ENCODE measurements at regions not wholly inside any gene's neighbourhood (a gene's known extent, or its start where the extent isn't known, plus 50 kb on each side); places are given as distances from the start of the nearest gene placed in this dataset.

GRCh38 chr12:31815096-31815495 lies 86.3 kb upstream of the AMN1 start:
- Histone ChIP-seq H2AFZ (ENCODE audit: control insufficient read depth, low read length) (no peak overlapping the region), H3K4me2 (ENCODE audit: control insufficient read depth, extremely low read depth, insufficient read depth, low read depth, low read length) (no peak overlapping the region), H3K9ac (ENCODE audit: control insufficient read depth, extremely low read depth, insufficient read depth, low read length) (no peak overlapping the region), H3K27ac (ENCODE audit: control insufficient read depth, insufficient read depth, low read length) (no peak overlapping the region), H3K27me3 (ENCODE audit: control insufficient read depth, extremely low read depth, insufficient read depth, low read length) (no peaks in the 10 kb centered on the region), H4K20me1 (ENCODE audit: control insufficient read depth, extremely low read depth, insufficient read depth, low read length) (no peaks in the 10 kb centered on the region), H3K4me1 (ENCODE audit: control insufficient read depth, extremely low read depth, insufficient read depth, low read length) (no peaks in the 10 kb centered on the region), H3K79me2 (ENCODE audit: control insufficient read depth, insufficient read depth, low read length) (no peaks in the 10 kb centered on the region), H3K4me3 (ENCODE audit: control insufficient read depth in 2 of 3, extremely low read depth in 1 of 3, insufficient read depth in 2 of 3, low read depth in 1 of 3, low read length in 3 of 3) (no peak overlapping the region), H3K36me3 (ENCODE audit: control insufficient read depth in 2 of 2, extremely low read depth in 1 of 2, insufficient read depth in 2 of 2, low read length in 2 of 2) (no peaks in the 10 kb centered on the region), H3K9me3 (ENCODE audit: control insufficient read depth, low read depth, low read length) (no peaks in the 10 kb centered on the region), H3K9me1 (ENCODE audit: control insufficient read depth, extremely low read depth, insufficient read depth, low read length) (no peaks in the 10 kb centered on the region)
- no peak for DNase-seq (ENCODE audit: low read depth, low spot score)
- TF ChIP-seq CTCF (optimal IDR thresholded peaks at IDR 0.05 in 1 of 3, IDR thresholded peaks at IDR 0.05 in 1 of 3, conservative IDR thresholded peaks at IDR 0.05 in 1 of 3; ENCODE audit: extremely low read depth in 1 of 3, insufficient read depth in 2 of 3, low read length in 3 of 3): no peak
- no peak for TF ChIP-seq EZH2 (IDR thresholded peaks at IDR 0.05; ENCODE audit: low read length)
- dilution Hi-C loops (cut with MboI; ENCODE audit: extremely low pct_ligation_motif_present, low sequenced_read_pairs): no loop called here
- no peak for FAIRE-seq

GRCh38 chr12:31813305-31813704 lies 84.5 kb upstream of the AMN1 start:
- Histone ChIP-seq H3K9me1 (ENCODE audit: control insufficient read depth, extremely low read depth, insufficient read depth, low read length) (no peaks in the 10 kb centered on the region), H3K4me1 (ENCODE audit: control insufficient read depth, extremely low read depth, insufficient read depth, low read length) (no peaks in the 10 kb centered on the region), H3K4me2 (ENCODE audit: control insufficient read depth, extremely low read depth, insufficient read depth, low read depth, low read length) (no peak overlapping the region), H3K9ac (ENCODE audit: control insufficient read depth, extremely low read depth, insufficient read depth, low read length) (no peak overlapping the region), H4K20me1 (ENCODE audit: control insufficient read depth, extremely low read depth, insufficient read depth, low read length) (no peaks in the 10 kb centered on the region), H2AFZ (ENCODE audit: control insufficient read depth, low read length) (no peak overlapping the region), H3K27me3 (ENCODE audit: control insufficient read depth, extremely low read depth, insufficient read depth, low read length) (no peaks in the 10 kb centered on the region), H3K79me2 (ENCODE audit: control insufficient read depth, insufficient read depth, low read length) (no peaks in the 10 kb centered on the region), H3K4me3 (ENCODE audit: control insufficient read depth in 2 of 3, extremely low read depth in 1 of 3, insufficient read depth in 2 of 3, low read depth in 1 of 3, low read length in 3 of 3) (no peak overlapping the region), H3K9me3 (ENCODE audit: control insufficient read depth, low read depth, low read length) (no peaks in the 10 kb centered on the region), H3K36me3 (ENCODE audit: control insufficient read depth in 2 of 2, extremely low read depth in 1 of 2, insufficient read depth in 2 of 2, low read length in 2 of 2) (no peaks in the 10 kb centered on the region), H3K27ac (ENCODE audit: control insufficient read depth, insufficient read depth, low read length) (no peak overlapping the region)
- dilution Hi-C loops (cut with MboI; ENCODE audit: extremely low pct_ligation_motif_present, low sequenced_read_pairs): no loop called here
- FAIRE-seq (no peak), DNase-seq (ENCODE audit: low read depth, low spot score) (no peak)
- TF ChIP-seq EZH2 (IDR thresholded peaks at IDR 0.05; ENCODE audit: low read length) (no peak), CTCF (optimal IDR thresholded peaks at IDR 0.05 in 1 of 3, IDR thresholded peaks at IDR 0.05 in 1 of 3, conservative IDR thresholded peaks at IDR 0.05 in 1 of 3; ENCODE audit: extremely low read depth in 1 of 3, insufficient read depth in 2 of 3, low read length in 3 of 3) (peak in 2 of 3 experiments; percentile 18 to 29)

All from keratinocyte (primary cell).